GM21723 (cell line): ENCODE measurements at regions not wholly inside any gene's neighbourhood (a gene's known extent, or its start where the extent isn't known, plus 50 kb on each side); places are given as distances from the start of the nearest gene placed in this dataset.
"Not testable (repeated sequence)": the region's sequence is repeated elsewhere in the genome, so short reads cannot be mapped to it uniquely, and the experiment has no call there.

Source experiments
- ATAC-seq: cut with Tn5 transposase; IDR thresholded peaks from one replicate; pipeline ENCODE4 v1.9.1; 2021; ENCODE audit warnings: mild to moderate bottlenecking, moderate library complexity; ENCODE audit not compliant: unreplicated experiment

DNA sequence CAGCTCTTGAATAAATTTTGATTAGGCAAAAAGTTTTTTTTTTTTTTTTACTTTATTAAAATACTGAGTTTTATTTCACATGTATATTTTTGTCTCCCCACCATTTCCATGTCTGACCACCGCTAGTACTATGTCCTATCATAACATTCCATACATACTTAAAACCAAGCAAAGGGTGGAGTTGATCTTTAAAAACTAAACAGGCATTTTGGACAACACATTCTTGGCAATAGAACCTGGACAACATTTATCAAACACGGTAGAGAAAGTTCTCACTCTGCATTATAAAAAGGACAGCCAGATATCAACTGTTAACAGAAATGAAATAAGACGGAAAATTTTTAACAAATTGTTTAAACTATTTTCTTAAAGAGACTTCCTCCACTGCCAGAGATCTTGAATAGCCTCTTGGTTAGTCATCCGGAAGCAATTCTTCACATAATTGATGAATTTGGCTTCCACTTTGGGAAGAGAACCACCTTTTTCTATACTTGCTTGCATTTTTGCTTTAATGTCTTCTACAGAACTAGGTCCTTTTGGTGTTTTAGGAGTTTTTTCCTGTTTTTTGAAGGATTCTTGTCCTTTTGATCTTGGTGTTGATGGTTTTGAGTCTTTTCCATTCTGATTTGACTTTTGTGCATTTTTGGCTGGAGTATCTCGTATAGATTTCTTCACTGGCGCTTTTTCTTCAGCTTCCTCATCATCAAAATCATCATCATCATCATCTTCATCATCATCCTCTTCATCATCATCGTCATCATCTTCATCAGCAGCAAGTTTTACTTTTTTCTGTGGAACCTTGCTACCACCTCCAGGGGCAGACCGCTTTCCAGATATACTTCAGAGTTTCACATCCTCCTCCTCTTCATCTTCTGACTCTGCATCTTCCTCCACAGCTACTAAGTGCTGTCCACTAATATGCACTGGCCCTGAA lies 58.7 kb downstream of the POU5F2 start:
- not testable (repeated sequence) for ATAC-seq

DNA sequence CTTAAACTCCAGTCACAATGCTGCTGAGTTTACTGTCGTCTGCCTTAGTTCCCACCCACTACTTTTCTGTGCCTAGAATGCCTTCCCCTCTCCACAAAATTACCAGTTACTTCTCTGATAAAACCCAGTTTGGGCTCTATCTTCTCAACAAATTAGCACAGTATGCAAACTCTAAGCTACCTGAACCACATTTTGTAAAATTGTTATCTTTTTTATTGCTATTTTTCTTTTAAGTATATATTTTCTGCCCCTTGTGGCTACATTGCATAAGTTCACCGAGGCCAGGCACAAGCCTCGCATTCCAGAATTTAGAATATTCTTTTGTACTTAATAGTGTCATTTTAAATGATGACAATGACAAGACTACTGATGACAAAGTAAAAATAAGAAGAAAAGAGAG lies 60.0 kb downstream of the POU5F2 start:
- no peak for ATAC-seq

DNA sequence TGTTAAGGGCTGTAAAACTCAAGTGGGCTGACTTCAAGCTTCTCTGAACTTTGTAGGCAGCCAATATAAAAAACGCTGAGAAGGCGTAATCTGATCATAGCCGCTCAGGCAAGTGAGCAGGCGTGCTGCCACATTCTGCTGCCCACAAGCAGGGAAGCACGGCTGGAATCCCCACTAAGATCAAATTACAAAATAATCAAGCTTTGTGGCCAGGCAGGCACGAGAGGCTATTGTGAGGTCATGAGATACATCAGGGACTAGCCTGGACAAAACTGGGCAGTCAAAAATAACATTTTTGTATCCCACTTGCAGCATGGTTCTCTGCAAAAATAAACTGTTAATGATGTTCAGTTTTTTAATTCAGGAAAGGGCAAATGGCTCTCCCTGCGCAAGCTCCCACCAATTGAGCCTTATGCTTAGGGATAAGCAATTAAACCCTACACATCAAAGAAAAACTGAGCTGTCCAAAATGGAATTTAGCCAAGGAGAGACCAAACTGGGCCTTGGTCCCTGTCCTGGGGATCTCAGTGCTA lies 64.0 kb downstream of the POU5F2 start:
- ATAC-seq = no peak

- ATAC-seq = no peak
These were observed 64.7 kb downstream of the POU5F2 start for GRCh38 chr5:93676704-93677103.

- peak; percentile 70 for ATAC-seq
These were observed 65.6 kb downstream of the POU5F2 start for GRCh38 chr5:93675460-93676450.

DNA sequence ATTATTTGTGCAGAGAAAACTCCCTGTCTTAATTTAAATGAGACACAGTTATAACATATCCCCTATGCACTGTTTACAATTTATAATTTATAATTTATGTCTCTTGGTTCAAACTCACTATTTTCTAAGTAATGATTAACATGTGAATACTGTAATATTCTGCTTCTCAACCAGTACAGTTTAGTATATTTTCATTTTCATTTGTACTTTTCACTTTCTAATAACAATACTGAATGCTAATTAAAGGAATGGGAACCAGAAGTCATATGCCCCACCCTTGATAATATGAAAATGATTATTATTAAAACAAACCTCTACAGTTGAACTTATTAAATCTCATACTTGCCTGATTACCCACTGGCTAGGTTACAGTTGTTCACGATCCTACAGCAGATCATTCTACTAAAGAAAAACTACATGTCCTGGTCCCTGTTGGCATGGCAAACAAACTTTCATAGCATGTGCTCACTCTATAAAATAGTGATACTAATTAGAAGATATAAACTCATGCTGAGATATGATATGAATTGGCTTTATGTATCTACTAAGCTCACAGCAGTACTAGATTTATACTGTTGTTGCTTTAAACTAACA lies 66.4 kb downstream of the POU5F2 start:
- ATAC-seq = peak; percentile 75

- ATAC-seq = no peak
These were observed 67.3 kb downstream of the POU5F2 start for GRCh38 chr5:93674138-93674537.

GRCh38 chr5:93673316-93673954 lies 68.0 kb downstream of the POU5F2 start:
- ATAC-seq = no peak

GRCh38 chr5:93665648-93666047 lies 75.8 kb downstream of the POU5F2 start:
- no peak for ATAC-seq

DNA sequence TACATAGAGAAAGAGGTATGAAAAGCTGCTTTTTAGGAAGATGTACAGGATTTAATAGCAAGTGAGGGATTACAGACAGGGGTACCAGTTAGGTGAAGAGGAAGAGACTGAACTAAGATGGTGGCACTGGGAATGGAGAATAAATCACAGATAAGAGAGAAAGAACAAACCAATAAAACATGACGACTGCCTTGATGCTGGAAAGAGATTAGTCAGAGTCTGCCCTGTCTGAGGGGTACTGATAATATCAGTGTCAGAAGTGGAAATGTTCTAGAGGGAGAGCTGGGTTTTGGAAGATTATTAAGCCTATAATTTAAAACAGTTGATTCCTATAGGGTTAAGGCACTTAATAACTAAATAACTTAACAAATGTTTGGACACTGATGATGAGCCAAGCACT lies 77.7 kb downstream of the NR2F1 start:
- no peak for ATAC-seq

- ATAC-seq = no peak
These were observed 75.0 kb downstream of the NR2F1 start for GRCh38 chr5:93658044-93658443.

GRCh38 chr5:93654676-93655075 lies 71.7 kb downstream of the NR2F1 start:
- no peak for ATAC-seq

DNA sequence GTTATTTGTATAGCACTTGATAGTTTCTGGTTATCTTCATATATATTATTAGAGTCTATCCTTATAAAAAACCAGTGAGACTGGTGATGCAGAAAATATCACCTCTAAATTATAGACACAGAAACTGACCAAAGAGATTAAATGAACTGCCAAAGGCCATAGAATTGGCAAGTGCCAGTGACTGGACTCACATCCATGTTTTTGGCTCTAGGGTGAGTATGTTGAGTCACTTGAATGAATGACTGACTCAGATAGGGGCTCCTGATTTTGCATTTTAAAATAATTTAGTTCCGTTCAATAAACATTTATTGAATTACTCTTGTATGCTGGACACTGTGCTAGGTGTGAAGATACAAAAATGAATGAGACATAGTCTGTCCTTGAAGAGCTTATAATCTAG lies 70.7 kb downstream of the NR2F1 start:
- ATAC-seq = no peak

- ATAC-seq = no peak
These were observed 66.3 kb downstream of the NR2F1 start for GRCh38 chr5:93649234-93649900.

GRCh38 chr5:93644760-93645159 lies 61.7 kb downstream of the NR2F1 start:
- ATAC-seq = no peak
